H1 (cell line): ENCODE measurements at regions not wholly inside any gene's neighbourhood (a gene's known extent, or its start where the extent isn't known, plus 50 kb on each side); places are given as distances from the start of the nearest gene placed in this dataset.

Source experiments
- CTCF ChIA-PET: fragments of 300-600 bp; sonication (Branson Sonifier 250); formaldehyde crosslinking; loops from one replicate; lab custom pipeline; 2021; ENCODE audit not compliant: partially characterized antibody; lab: Charles Lee
- POLR2A ChIA-PET: fragments of 300-600 bp; sonication (Branson Sonifier 250); formaldehyde crosslinking; loops from one replicate; lab custom pipeline; 2021; ENCODE audit warnings: inconsistent platforms; ENCODE audit not compliant: partially characterized antibody; lab: Charles Lee
- DNase-seq, 2 experiments: peaks; one replicate each; pipeline versions ENCODE4 v3.0.0 to v3.0.0-alpha.2; 2010 to 2022; ENCODE audit warnings: low spot score in 2 of 2, low read depth in 1 of 2, mixed read lengths in 1 of 2
- FAIRE-seq: peaks from 2 replicates; lab custom pipeline; 2011; peaks lifted over from hg19 to GRCh38; lab: Jason Lieb, UNC
- H2AFZ ChIP-seq: 2 replicates; pipeline ENCODE4 v1.8.1; 2012; ENCODE audit warnings: low read length, inconsistent platforms
- H2AK5ac ChIP-seq: 2 replicates; pipeline ENCODE4 v1.6.1; 2013; ENCODE audit warnings: low read depth, low read length
- H2BK120ac ChIP-seq: replicated peaks from 2 replicates; pipeline ENCODE3; 2013; ENCODE audit warnings: low read depth, low read length, inconsistent platforms
- H2BK12ac ChIP-seq: 2 replicates; pipeline ENCODE4 v1.6.1; 2013; ENCODE audit warnings: low read depth, low read length
- H2BK15ac ChIP-seq: 2 replicates; pipeline ENCODE4 v1.6.1; 2013; ENCODE audit warnings: low read length
- H2BK20ac ChIP-seq: 2 replicates; pipeline ENCODE4 v1.6.1; 2013; ENCODE audit warnings: low read length
- H2BK5ac ChIP-seq: 2 replicates; pipeline ENCODE4 v1.6.1; 2013; ENCODE audit warnings: low read depth, low read length
- H3K14ac ChIP-seq: 2 replicates; pipeline ENCODE4 v1.6.1; 2013; ENCODE audit warnings: inconsistent platforms; ENCODE audit not compliant: insufficient read length
- H3K18ac ChIP-seq: 2 replicates; pipeline ENCODE4 v1.6.1; 2013; ENCODE audit warnings: low read length; ENCODE audit errors: extremely low read depth
- H3K23ac ChIP-seq: 2 replicates; pipeline ENCODE4 v1.6.1; 2013; ENCODE audit warnings: inconsistent platforms; ENCODE audit not compliant: insufficient read length
- H3K23me2 ChIP-seq: 2 replicates; pipeline ENCODE4 v1.6.1; 2013; ENCODE audit warnings: low read depth, low read length
- H3K27ac ChIP-seq: 2 replicates; pipeline ENCODE4 v1.6.1; 2011; ENCODE audit warnings: low read depth, low read length, inconsistent platforms
- H3K27me3 ChIP-seq, 4 experiments: replicated peaks in 1 of 4; 1 replicate in 1 of 4; 2 replicates in 3 of 4; pipeline versions ENCODE4 v1.6.1 to v1.8.1; 2011 to 2013; ENCODE audit warnings: low read length in 3 of 4, mild to moderate bottlenecking in 3 of 4, inconsistent platforms in 2 of 4, mixed read lengths in 2 of 4, moderate library complexity in 1 of 4; ENCODE audit not compliant: control insufficient read depth in 3 of 4, insufficient read depth in 3 of 4; ENCODE audit errors: extremely low read depth in 1 of 4
- H3K36me3 ChIP-seq, 4 experiments: 2 replicates each; pipeline versions ENCODE4 v1.6.1 to v1.8.1; 2011 to 2013; ENCODE audit warnings: mild to moderate bottlenecking in 4 of 4, low read length in 3 of 4, moderate library complexity in 2 of 4, control low read depth in 1 of 4, inconsistent platforms in 1 of 4; ENCODE audit not compliant: insufficient read depth in 4 of 4, control insufficient read depth in 2 of 4
- H3K4ac ChIP-seq: replicated peaks from 2 replicates; pipeline ENCODE3; 2013; ENCODE audit warnings: low read length, low read depth, mixed read lengths, inconsistent platforms; ENCODE audit not compliant: insufficient read length
- H3K4me1 ChIP-seq, 4 experiments: replicated peaks in 1 of 4; 1 replicate in 1 of 4; 2 replicates in 3 of 4; pipeline versions ENCODE4 v1.6.1 to v1.8.1; 2011 to 2013; ENCODE audit warnings: low read length in 3 of 4, inconsistent platforms in 2 of 4, mixed read lengths in 1 of 4; ENCODE audit not compliant: insufficient read depth in 4 of 4, control insufficient read depth in 3 of 4
- H3K4me2 ChIP-seq, 2 experiments: 2 replicates each; pipeline versions ENCODE4 v1.6.1 to v1.8.1; 2011 to 2013; ENCODE audit warnings: low read depth in 2 of 2, low read length in 2 of 2, control low read depth in 1 of 2, inconsistent platforms in 1 of 2, mild to moderate bottlenecking in 1 of 2; ENCODE audit not compliant: insufficient read depth in 1 of 2
- H3K4me3 ChIP-seq, 4 experiments: fragments of 200-600, 300-600 bp in 1 of 4; sonication (generic), shearing (Covaris generic), sonication (Bioruptor Twin) in 1 of 4; 2 replicates each; pipeline versions ENCODE4 v1.5.1 to v1.8.1; 2011 to 2016; ENCODE audit warnings: low read length in 4 of 4, low read depth in 3 of 4, control low read depth in 2 of 4, inconsistent platforms in 2 of 4, mild to moderate bottlenecking in 2 of 4, mixed read lengths in 1 of 4, moderate library complexity in 1 of 4; ENCODE audit not compliant: insufficient read depth in 2 of 4; ENCODE audit errors: extremely low read depth in 1 of 4
- H3K56ac ChIP-seq: replicated peaks from 2 replicates; pipeline ENCODE3; 2013; ENCODE audit warnings: low read depth, mild to moderate bottlenecking, mixed read lengths, low read length, inconsistent platforms; ENCODE audit not compliant: insufficient read length
- H3K79me1 ChIP-seq: 2 replicates; pipeline ENCODE4 v1.6.1; 2013; ENCODE audit warnings: low read depth, low read length, control low read depth
- H3K79me2 ChIP-seq, 2 experiments: 2 replicates each; pipeline versions ENCODE4 v1.6.1 to v1.8.1; 2012 to 2013; ENCODE audit warnings: low read length in 2 of 2, mild to moderate bottlenecking in 2 of 2, inconsistent platforms in 1 of 2; ENCODE audit not compliant: insufficient read depth in 2 of 2, control insufficient read depth in 1 of 2
- H3K9ac ChIP-seq, 4 experiments: replicated peaks in 1 of 4; 1 replicate in 1 of 4; 2 replicates in 3 of 4; pipeline versions ENCODE4 v1.6.1 to v1.8.1; 2011 to 2013; ENCODE audit warnings: low read depth in 3 of 4, low read length in 3 of 4, control low read depth in 2 of 4, mild to moderate bottlenecking in 2 of 4, moderate library complexity in 2 of 4, inconsistent platforms in 1 of 4; ENCODE audit errors: extremely low read depth in 1 of 4
- H3K9me3 ChIP-seq, 2 experiments: 2 replicates each; pipeline versions ENCODE4 v1.6.1 to v1.8.1; 2012 to 2013; ENCODE audit warnings: mild to moderate bottlenecking in 2 of 2, moderate library complexity in 2 of 2, control low read depth in 1 of 2, inconsistent platforms in 1 of 2, low read depth in 1 of 2, low read length in 1 of 2, mixed read lengths in 1 of 2; ENCODE audit not compliant: insufficient read depth in 2 of 2
- H4K20me1 ChIP-seq, 2 experiments: replicated peaks in 1 of 2; 2 replicates each; pipeline versions ENCODE3 to v1.8.1; 2011 to 2013; ENCODE audit warnings: inconsistent platforms in 2 of 2, low read length in 2 of 2, mild to moderate bottlenecking in 1 of 2; ENCODE audit not compliant: insufficient read depth in 2 of 2, control insufficient read depth in 1 of 2
- H4K5ac ChIP-seq: 2 replicates; pipeline ENCODE4 v1.6.1; 2013; ENCODE audit warnings: low read length, low read depth, mixed read lengths, inconsistent platforms; ENCODE audit not compliant: insufficient read length
- H4K8ac ChIP-seq: 2 replicates; pipeline ENCODE4 v1.8.0; 2013; ENCODE audit warnings: mild to moderate bottlenecking, moderate library complexity, low read length, inconsistent platforms; ENCODE audit not compliant: insufficient read depth; ENCODE audit errors: extremely low read depth
- H4K91ac ChIP-seq: replicated peaks from 2 replicates; pipeline ENCODE3; 2013; ENCODE audit warnings: low read length, mixed read lengths, inconsistent platforms; ENCODE audit not compliant: insufficient read length
- KDM1A ChIP-seq: fragments of 200-600, 300-600 bp; sonication (generic); IDR thresholded peaks from 2 replicates; pipeline ENCODE4 v1.7.1; 2016; ENCODE audit warnings: mild to moderate bottlenecking, low read length, borderline replicate concordance
- SRF ChIP-seq: IDR thresholded peaks from 2 replicates; pipeline ENCODE4 v1.6.1; 2011; ENCODE audit warnings: mild to moderate bottlenecking, low read depth, low read length, moderate library complexity
- WGBS, 2 experiments: shearing (Covaris generic) in 1 of 2; methylation state at CpG; one replicate each; pipeline versions ENCODE4 v1.1.6 to v1.1.7; 2013 to 2015; ENCODE audit warnings: low lambda C conversion rate in 2 of 2, mixed read lengths in 2 of 2, inconsistent platforms in 1 of 2, low coverage in 1 of 2, missing lambda C conversion rate in 1 of 2; ENCODE audit not compliant: insufficient replicate concordance in 2 of 2, insufficient coverage in 1 of 2, insufficient read length in 1 of 2; ENCODE audit errors: extremely low coverage in 1 of 2, missing lambda C conversion rate in 1 of 2; 5-methylcytosine and 5-hydroxymethylcytosine counted together

- H4K20me1 ChIP-seq = no peaks in the 10 kb centered on the region
- no peak overlapping the region for H2BK20ac ChIP-seq
- H2BK120ac ChIP-seq = no peak overlapping the region
- no peak overlapping the region for H4K8ac ChIP-seq
- H3K4me3 ChIP-seq = no peak overlapping the region
- no peak overlapping the region for H2BK5ac ChIP-seq
- no peaks in the 10 kb centered on the region for H3K9me3 ChIP-seq
- H3K14ac ChIP-seq = no peak overlapping the region
- H3K36me3 ChIP-seq = no peaks in the 10 kb centered on the region
- ChIA-PET CTCF (interaction anchor here (0.6 kb wide), 1 partner anchor 1452 kb away, joined by 3 read pairs; no protein-coding TSS in a partner anchor), POLR2A (no interaction called here)
- TF ChIP-seq SRF (no peak), KDM1A (no peak)
- H3K56ac ChIP-seq = no peak overlapping the region
- no peak overlapping the region for H3K27ac ChIP-seq
- no peaks in the 10 kb centered on the region for H3K79me2 ChIP-seq
- no peaks in the 10 kb centered on the region for H3K79me1 ChIP-seq
- WGBS, 2 experiments = 100% methylated on average over 3 of the region's 3 CpGs; no CpG with 5 or more reads in 1 of the 2 experiments
- no peak overlapping the region for H2AFZ ChIP-seq
- H4K91ac ChIP-seq = no peak overlapping the region
- H3K27me3 ChIP-seq = no peaks in the 10 kb centered on the region
- H3K9ac ChIP-seq = no peak overlapping the region
- H3K18ac ChIP-seq = no peak overlapping the region
- no peak overlapping the region for H2BK15ac ChIP-seq
- no peak overlapping the region for H2AK5ac ChIP-seq
- no peak overlapping the region for H4K5ac ChIP-seq
- H3K4me2 ChIP-seq = no peak overlapping the region
- DNase-seq (no peak), FAIRE-seq (no peak)
- H3K4me1 ChIP-seq = no peaks in the 10 kb centered on the region
- H3K4ac ChIP-seq = no peak overlapping the region
- no peak overlapping the region for H2BK12ac ChIP-seq
- H3K23me2 ChIP-seq = no peaks in the 10 kb centered on the region
- H3K23ac ChIP-seq = no peak overlapping the region
Observed at GRCh38 chr2:226411205-226411604, 388.4 kb downstream of the IRS1 start.
